ENCODE measurements at regions not wholly inside any gene's neighbourhood (a gene's known extent, or its start where the extent isn't known, plus 50 kb on each side); places are given as distances from the start of the nearest gene placed in this dataset.

GRCh38 chr14:59107819-59108218 lies 80.6 kb upstream of the DAAM1 start:
- no peak for TF ChIP-seq TSHZ2 (CRISPR knock-in tag; IDR thresholded peaks at IDR 0.05)
- no peak for TF ChIP-seq ARNTL (CRISPR knock-in tag; IDR thresholded peaks at IDR 0.05; ENCODE audit: borderline replicate concordance, low read depth)
- TF ChIP-seq CREB5 (CRISPR knock-in tag; IDR thresholded peaks at IDR 0.05; ENCODE audit: low read depth), result no peak
- no peak for TF ChIP-seq CSRNP3 (CRISPR knock-in tag; IDR thresholded peaks at IDR 0.05)
- no peak for TF ChIP-seq POU6F1 (CRISPR knock-in tag; IDR thresholded peaks at IDR 0.05; ENCODE audit: borderline replicate concordance, low read depth)
- TF ChIP-seq ZNF565 (CRISPR knock-in tag; conservative IDR thresholded peaks at IDR 0.05; ENCODE audit: low read depth), result no peak
- no peak for TF ChIP-seq PATZ1 (CRISPR knock-in tag; IDR thresholded peaks at IDR 0.05; ENCODE audit: borderline replicate concordance)
- TF ChIP-seq PPARA (CRISPR knock-in tag; IDR thresholded peaks at IDR 0.05; ENCODE audit: borderline replicate concordance), result no peak
- TF ChIP-seq SNAI2 (CRISPR knock-in tag; IDR thresholded peaks at IDR 0.05), result no peak
- TF ChIP-seq TCF4 (CRISPR knock-in tag; IDR thresholded peaks at IDR 0.05; ENCODE audit: borderline replicate concordance), result no peak
- no peak for TF ChIP-seq RARB (CRISPR knock-in tag; IDR thresholded peaks at IDR 0.05)
- no peak for TF ChIP-seq ZFP3 (CRISPR knock-in tag; IDR thresholded peaks at IDR 0.05)
- no peak for TF ChIP-seq ZFP30 (CRISPR knock-in tag; IDR thresholded peaks at IDR 0.05)
